ENCODE measurements at regions not wholly inside any gene's neighbourhood (a gene's known extent, or its start where the extent isn't known, plus 50 kb on each side); places are given as distances from the start of the nearest gene placed in this dataset.

DNA sequence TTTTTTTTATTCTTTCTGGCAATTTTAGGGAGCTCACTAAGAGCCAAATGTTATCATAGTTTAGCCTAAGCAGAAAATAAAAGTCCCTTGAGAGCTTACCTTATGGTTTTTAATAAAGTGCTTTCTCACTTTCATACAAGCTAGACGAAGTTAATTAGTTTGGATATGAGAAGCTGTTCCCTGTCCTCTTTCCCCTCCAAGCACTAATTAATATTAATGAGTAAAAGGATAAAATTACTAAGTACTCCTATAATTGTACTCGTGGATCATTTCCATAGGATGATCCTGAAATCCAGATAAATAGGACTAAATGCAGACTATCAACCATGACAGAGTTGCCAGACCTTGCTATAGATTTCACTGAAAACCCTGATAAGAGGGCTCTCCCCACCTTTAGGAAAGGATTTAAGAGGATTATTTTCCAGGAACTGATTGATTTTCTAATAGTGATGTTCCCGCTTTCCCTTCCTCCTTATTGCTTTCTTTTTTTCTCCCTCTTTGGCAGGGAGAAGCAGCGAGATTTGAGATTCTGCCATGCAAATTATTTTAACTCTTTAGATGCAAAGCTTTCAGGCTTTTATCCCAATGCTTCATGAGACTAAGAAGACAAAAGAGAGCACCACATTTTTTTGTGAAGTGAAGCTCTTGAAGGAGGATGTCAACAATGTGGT, 58.3 kb upstream of the HECW1 start:
- TF ChIP-seq, protein P1, sequence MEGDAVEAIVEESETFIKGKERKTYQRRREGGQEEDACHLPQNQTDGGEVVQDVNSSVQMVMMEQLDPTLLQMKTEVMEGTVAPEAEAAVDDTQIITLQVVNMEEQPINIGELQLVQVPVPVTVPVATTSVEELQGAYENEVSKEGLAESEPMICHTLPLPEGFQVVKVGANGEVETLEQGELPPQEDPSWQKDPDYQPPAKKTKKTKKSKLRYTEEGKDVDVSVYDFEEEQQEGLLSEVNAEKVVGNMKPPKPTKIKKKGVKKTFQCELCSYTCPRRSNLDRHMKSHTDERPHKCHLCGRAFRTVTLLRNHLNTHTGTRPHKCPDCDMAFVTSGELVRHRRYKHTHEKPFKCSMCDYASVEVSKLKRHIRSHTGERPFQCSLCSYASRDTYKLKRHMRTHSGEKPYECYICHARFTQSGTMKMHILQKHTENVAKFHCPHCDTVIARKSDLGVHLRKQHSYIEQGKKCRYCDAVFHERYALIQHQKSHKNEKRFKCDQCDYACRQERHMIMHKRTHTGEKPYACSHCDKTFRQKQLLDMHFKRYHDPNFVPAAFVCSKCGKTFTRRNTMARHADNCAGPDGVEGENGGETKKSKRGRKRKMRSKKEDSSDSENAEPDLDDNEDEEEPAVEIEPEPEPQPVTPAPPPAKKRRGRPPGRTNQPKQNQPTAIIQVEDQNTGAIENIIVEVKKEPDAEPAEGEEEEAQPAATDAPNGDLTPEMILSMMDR (IDR thresholded peaks at IDR 0.05): no peak
- TF ChIP-seq POLR2A (IDR thresholded peaks at IDR 0.05): no peak
- TF ChIP-seq EP300 (IDR thresholded peaks at IDR 0.05): no peak

Data from ovary (tissue), 3 donors.